Activated T-cell treated with anti-CD3 and anti-CD28 coated beads for 48 hours (primary cell): ENCODE measurements at regions not wholly inside any gene's neighbourhood (a gene's known extent, or its start where the extent isn't known, plus 50 kb on each side); places are given as distances from the start of the nearest gene placed in this dataset.

Experiments used
- DNase-seq: peaks from one replicate; pipeline ENCODE4 v3.0.0-alpha.2; 2020; ENCODE audit warnings: low read depth

DNA sequence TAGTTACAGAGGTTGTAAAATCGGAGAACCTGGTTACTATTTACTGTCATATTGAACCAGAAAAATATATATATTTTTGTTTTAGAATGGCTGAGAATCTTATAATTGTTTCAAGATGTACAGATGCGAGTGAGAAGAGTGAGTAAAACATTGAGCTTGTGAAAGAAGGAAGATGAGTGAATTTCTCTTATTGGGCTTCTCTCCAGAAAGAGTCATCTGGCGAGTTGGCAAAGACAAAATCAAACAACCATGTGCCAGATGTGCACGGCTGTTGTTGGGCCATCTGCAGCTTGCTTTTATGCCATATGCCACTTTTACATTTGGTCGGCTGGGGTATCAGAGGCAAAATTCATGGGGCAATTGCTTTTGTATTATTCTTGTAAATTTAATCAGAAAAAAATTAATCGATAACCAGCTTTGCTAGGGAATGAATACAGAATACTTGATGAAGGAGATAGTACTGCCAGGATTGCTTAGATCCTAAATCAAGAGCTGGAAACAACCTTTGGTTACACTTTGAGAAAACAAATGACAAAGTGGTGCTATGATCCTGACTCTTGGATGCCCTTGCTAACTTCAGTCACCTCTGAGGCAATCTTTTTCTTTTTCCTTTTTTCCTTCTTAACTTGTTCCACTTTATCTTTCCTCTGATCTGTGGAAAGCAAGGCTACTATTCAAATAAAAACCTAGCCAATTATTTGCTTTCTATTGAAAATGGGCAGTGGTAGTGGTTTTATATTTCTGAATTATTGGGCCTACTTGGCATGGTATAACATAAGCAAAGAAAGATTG lies 97.1 kb upstream of the GRIK2 start:
- DNase-seq = no peak

GRCh38 chr6:101302593-101302992 lies 90.9 kb upstream of the GRIK2 start:
- DNase-seq = no peak

- no peak for DNase-seq
These were observed 90.0 kb upstream of the GRIK2 start for GRCh38 chr6:101303495-101303894.

DNA sequence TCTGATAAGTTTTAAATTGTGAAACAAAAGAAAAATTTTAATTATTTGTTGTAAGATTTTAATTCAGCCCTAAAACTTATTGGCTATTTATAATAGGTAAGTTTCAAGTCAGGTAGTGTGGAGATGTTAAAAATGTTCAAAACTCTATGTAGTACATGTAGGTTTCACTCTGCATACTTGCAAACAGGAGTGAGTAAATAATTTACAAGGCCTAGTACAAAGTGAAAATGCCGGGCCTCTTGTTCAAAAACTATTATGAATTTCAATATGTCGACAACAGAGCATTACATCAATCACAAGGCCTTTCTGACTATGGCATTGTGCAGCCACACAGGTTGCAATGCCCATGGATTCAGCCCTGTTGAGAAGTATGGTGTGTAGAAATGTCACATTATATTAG lies 80.9 kb upstream of the GRIK2 start:
- no peak for DNase-seq

GRCh38 chr6:101322921-101323320 lies 70.6 kb upstream of the GRIK2 start:
- no peak for DNase-seq

DNA sequence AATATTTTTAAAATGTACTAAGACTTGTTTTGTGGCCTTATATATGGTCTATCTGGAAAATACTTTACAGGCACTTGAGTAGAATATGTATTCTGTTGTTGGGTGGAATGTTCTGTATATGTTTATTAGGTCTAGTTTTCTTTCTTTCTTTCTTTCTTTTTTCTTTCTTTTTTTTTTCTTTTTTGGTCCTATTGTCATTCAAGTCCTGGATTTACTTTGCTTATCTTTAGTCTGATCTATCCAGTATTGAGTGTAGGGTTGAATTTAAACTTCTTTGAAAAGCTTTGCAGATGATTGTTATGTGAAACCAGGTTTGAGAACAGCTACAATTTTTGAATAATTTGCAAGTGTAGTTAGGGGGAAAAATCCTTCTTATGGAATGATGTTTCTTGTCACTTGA lies 67.1 kb upstream of the GRIK2 start:
- DNase-seq = no peak

GRCh38 chr6:101341926-101342325 lies 51.6 kb upstream of the GRIK2 start:
- no peak for DNase-seq
